NCI-H510A (cell line): ENCODE measurements at regions not wholly inside any gene's neighbourhood (a gene's known extent, or its start where the extent isn't known, plus 50 kb on each side); places are given as distances from the start of the nearest gene placed in this dataset.

Experiments used
- DNase-seq: peaks from one replicate; lab custom pipeline; 2025; lab: John Stamatoyannopoulos, UW

GRCh38 chr4:149928507-149928906 lies 112.9 kb upstream of the IQCM start:
- DNase-seq, result no peak

- DNase-seq, result no peak
Observed at GRCh38 chr4:149931431-149931830, 115.8 kb upstream of the IQCM start.

DNA sequence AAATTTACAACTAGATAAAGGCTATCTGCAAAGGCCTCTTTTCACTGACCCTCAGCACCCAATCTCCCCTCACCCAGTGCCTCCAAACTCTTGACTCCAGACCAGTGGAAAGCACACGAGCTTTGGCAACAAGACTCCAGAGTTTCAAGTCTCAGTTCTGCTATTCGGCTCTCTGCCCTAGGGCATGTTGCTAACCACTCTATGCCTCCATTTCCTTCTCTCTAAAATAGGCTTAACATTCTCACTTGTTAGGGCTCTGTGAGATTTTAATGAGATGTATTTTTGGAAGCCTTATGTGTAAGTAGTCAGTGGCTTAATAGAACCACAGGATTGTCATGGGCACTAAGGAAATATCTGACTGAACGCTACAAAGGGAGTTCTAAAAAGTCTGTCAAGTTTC lies 116.5 kb upstream of the IQCM start:
- DNase-seq, result no peak

- DNase-seq, result no peak
Observed at GRCh38 chr4:149933120-149933519, 117.5 kb upstream of the IQCM start.

GRCh38 chr4:149933883-149934282 lies 118.2 kb upstream of the IQCM start:
- no peak for DNase-seq

DNA sequence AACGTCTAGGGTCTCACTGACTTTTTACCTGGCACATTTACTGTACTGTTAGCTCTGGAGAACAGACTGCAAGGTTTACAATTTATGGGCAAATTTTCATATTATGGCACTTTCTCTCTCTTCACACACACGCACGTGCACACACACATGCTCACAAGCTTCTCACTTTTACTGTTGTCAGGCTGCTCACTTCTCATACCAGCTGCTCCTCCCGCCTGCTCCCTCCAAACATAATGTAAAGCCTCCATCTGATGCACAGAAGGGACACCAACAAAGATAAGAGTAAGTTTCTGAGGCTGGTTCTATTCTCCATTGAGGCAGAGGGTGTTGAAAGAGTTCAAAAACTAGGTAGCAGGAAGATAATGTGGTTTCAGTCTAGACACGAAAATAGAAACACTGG lies 128.9 kb upstream of the DCLK2 start:
- DNase-seq, result no peak

GRCh38 chr4:149951152-149951900 lies 126.9 kb upstream of the DCLK2 start:
- no peak for DNase-seq

GRCh38 chr4:149952101-149952500 lies 126.1 kb upstream of the DCLK2 start:
- DNase-seq, result no peak

- no peak for DNase-seq
Observed at GRCh38 chr4:149952716-149953115, 125.5 kb upstream of the DCLK2 start.

GRCh38 chr4:149955780-149956390 lies 122.4 kb upstream of the DCLK2 start:
- DNase-seq, result no peak

DNA sequence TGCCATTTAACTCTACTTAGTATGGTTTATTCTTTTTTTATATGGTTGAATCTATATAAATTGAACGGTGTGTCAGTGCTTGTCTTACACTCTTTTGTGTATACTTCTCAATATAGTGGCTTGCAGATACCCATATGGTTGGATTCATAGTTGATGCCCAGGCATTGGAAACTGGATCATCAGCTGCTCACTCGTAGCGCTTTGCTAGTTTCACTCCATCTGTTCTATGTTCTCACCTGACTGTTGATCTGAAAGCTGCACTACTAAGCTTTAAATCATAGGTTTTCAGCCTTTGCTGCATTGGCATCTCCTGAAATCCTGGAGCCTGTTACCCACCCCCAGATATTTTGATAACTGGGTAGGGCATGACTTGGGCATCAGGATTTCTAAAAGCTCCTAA lies 121.6 kb upstream of the DCLK2 start:
- DNase-seq, result no peak

GRCh38 chr4:149961876-149962597 lies 116.2 kb upstream of the DCLK2 start:
- DNase-seq, result no peak

DNA sequence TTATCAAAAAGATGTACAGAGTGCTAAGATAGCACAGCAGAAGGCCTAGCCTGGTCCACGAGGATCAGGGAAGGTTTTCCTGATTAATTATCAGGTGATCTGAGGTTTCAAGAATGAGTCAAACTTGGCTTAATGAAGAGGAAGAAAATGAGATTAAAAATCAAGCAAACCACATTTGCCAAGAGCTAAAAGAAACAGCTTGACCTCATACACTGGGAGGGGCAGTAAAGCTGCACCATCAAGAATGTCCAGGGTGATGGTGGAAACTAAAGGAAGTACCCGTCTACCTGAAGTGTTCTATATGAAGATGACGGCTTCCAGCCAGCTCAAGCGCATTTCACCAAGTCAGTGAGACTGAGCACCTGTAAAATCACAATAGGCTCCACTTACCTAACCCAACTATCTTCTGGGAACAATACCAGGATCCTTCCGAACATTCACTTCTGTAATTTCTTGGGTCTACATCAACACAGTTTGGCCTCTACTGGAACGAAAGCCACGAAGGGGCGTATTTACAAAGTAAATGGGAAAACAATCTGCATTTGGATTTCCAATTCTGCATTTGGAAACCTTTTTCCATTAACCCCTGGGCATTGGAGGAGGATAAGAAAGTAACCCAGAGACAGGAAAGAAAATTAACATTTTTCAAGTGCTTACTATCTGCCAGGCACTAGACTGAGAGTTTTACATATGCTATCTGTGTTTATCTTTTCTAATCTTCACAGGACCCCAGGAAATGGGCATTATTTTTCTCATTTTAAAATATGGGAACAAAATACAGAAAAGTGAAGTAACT lies 114.0 kb upstream of the DCLK2 start:
- DNase-seq, result no peak

DNA sequence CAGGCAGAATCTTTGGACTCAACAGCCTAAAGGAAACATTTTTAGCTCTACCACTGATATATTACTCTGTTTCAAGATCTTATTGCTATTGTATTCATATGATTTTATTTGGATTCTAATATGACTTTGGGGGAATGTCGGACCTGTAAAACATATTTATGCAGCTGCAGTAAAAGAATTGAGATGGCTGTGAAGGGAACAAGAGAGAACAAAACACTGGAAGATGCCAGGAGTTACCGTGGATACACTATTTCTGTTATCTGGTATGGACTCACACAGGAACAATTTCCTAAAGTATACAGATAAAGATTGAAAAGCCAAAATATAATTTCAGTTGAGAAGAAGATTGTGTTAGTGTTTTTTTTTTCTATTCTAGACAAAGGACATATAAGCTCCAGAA lies 113.0 kb upstream of the DCLK2 start:
- DNase-seq, result no peak

DNA sequence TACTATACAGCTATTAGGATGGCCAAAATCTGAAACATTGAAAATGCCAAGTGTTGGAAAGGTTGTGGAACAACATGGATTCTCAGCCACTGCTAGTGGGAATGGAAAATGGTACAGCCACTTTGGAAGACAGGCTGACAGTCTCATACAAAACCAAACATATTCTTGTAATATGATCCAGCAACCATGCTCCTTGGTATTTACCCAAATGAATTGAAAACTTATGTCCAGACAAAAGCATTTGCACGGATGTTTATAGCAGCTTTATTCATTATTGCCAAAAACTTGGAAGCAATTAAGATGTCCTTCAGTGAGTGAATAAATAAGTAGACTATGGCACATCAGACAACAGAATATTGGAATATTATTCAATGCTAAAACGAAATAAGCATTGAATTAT lies 105.8 kb upstream of the DCLK2 start:
- no peak for DNase-seq

DNA sequence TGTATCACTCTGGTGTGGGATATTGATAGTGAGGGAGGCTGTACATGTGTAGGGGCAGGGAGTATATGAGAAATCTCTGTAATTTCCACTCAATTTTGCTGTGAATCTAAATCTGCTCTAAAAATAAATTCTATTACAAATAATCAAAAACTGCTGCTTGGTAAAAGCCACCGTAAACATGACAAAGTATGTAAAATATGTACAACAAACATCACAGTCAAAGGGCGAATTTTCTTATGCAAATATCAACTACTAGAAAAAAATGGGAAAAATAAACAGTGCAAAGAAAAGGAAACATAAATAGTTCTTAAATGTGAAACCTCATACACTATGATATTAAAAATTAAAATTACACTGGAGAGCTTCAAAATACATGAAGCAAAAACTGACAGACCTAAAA lies 105.1 kb upstream of the DCLK2 start:
- DNase-seq, result no peak

- no peak for DNase-seq
Observed at GRCh38 chr4:149975172-149975571, 103.1 kb upstream of the DCLK2 start.

- no peak for DNase-seq
Observed at GRCh38 chr4:149980121-149980682, 98.0 kb upstream of the DCLK2 start.

DNA sequence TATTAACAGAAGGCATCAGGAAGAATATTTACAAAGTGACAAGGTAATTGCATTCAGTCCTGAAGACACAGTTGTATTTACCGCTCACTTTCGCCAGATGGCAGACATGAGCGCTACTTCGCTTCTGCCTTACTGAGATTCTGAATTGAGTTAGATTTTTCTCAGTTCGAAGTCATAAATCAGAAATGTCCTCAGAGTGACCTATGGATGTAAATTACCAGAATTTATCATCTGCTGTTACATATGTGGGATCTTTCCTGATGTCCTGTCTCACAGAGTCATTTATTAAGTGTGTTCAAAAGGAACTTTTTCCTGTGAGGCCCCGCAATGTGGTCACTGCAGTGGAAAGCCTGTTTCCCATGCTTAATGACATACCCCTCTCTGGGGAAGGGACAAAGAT lies 97.3 kb upstream of the DCLK2 start:
- DNase-seq, result no peak

- DNase-seq, result no peak
Observed at GRCh38 chr4:149983401-149983800, 94.8 kb upstream of the DCLK2 start.

GRCh38 chr4:149983931-149984330 lies 94.3 kb upstream of the DCLK2 start:
- DNase-seq, result no peak

DNA sequence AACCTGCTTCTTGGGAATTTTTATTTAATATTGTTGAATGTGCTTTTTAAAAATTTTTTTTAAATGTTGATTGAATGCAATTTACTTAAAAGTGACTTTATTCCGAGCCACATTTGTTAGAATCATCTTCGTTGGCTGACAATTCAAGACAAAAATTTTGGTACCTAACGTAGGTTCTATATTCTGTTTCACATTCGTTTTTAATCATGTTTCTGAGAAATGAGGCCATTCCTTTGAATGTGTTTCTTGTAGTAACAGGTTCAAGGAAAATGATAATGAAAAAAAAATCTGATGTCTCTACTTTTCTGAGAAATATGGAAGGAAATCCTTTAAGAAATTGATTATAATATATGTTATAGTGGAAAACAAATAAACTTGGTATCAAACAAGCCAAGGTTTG lies 92.3 kb upstream of the DCLK2 start:
- no peak for DNase-seq
